K562 (cell line): ENCODE measurements at regions not wholly inside any gene's neighbourhood (a gene's known extent, or its start where the extent isn't known, plus 50 kb on each side); places are given as distances from the start of the nearest gene placed in this dataset.

Experiments used
- ATF3 ChIP-seq, 2 experiments: fragments of 450-650 bp in 1 of 2; sonication (generic) in 1 of 2; formaldehyde crosslinking in 1 of 2; IDR thresholded peaks in 1 of 2; conservative IDR thresholded peaks in 1 of 2; 2 replicates each; pipeline versions ENCODE4 v1.6.1 to v1.8.1; 2016 to 2023; ENCODE audit warnings: mild to moderate bottlenecking in 2 of 2, moderate library complexity in 2 of 2, inconsistent platforms in 1 of 2, missing genetic modification reagents in 1 of 2
- REST ChIP-seq, 2 experiments: fragments of 450-650 bp; formaldehyde crosslinking in 1 of 2; IDR thresholded peaks; 2 replicates each; pipeline versions ENCODE4 v1.4.0 to v1.6.1; 2014 to 2020; ENCODE audit warnings: mild to moderate bottlenecking in 2 of 2, borderline replicate concordance in 1 of 2, low read depth in 1 of 2
- SETDB1 ChIP-seq: IDR thresholded peaks from one replicate; pipeline ENCODE4 v1.6.1; 2012; ENCODE audit warnings: low read length, control low read depth, inconsistent platforms
- USF1 ChIP-seq: sonication (generic); formaldehyde crosslinking; IDR thresholded peaks from 2 replicates; pipeline ENCODE4 v1.9.0; 2022; ENCODE audit warnings: mild to moderate bottlenecking, missing genetic modification reagents
- ZNF318 ChIP-seq, 2 experiments: fragments of 450-650 bp; IDR thresholded peaks; 2 replicates each; pipeline ENCODE4 v1.6.1; 2016; ENCODE audit warnings: mild to moderate bottlenecking in 2 of 2, borderline replicate concordance in 1 of 2, low read depth in 1 of 2, moderate library complexity in 1 of 2
- ZNF384 ChIP-seq: IDR thresholded peaks from 2 replicates; pipeline ENCODE4 v1.6.1; 2012; ENCODE audit warnings: low read depth, low read length, improper control_type of control experiment
- ZNF511 ChIP-seq: sonication (generic); formaldehyde crosslinking; IDR thresholded peaks from 2 replicates; pipeline ENCODE4 v1.8.0; 2022; ENCODE audit warnings: mild to moderate bottlenecking, missing genetic modification reagents

- no peak for TF ChIP-seq REST (IDR thresholded peaks at IDR 0.05; ENCODE audit: borderline replicate concordance)
- TF ChIP-seq REST (CRISPR knock-in tag; IDR thresholded peaks at IDR 0.05; ENCODE audit: low read depth), result no peak
- no peak for TF ChIP-seq ZNF511 (CRISPR knock-in tag)
- TF ChIP-seq ZNF318 (IDR thresholded peaks at IDR 0.05; ENCODE audit: borderline replicate concordance in 1 of 2, low read depth in 1 of 2), result no peak
- TF ChIP-seq SETDB1, result no peak
- no peak for TF ChIP-seq ZNF384
- no peak for TF ChIP-seq ATF3 (IDR thresholded peaks at IDR 0.05)
- TF ChIP-seq ATF3 (CRISPR knock-in tag; conservative IDR thresholded peaks at IDR 0.05), result no peak
- TF ChIP-seq USF1 (CRISPR knock-in tag), result no peak
Observed at GRCh38 chr5:143892908-143893307, 80.9 kb downstream of the HMHB1 start.
